Renal pelvis (tissue), 1 donor: ENCODE measurements at regions not wholly inside any gene's neighbourhood (a gene's known extent, or its start where the extent isn't known, plus 50 kb on each side); places are given as distances from the start of the nearest gene placed in this dataset.
"Not testable (repeated sequence)": the region's sequence is repeated elsewhere in the genome, so short reads cannot be mapped to it uniquely, and the experiment has no call there.

ENCODE experiments used
- DNase-seq: peaks from one replicate; pipeline ENCODE4 v3.0.0-alpha.2; 2013

DNA sequence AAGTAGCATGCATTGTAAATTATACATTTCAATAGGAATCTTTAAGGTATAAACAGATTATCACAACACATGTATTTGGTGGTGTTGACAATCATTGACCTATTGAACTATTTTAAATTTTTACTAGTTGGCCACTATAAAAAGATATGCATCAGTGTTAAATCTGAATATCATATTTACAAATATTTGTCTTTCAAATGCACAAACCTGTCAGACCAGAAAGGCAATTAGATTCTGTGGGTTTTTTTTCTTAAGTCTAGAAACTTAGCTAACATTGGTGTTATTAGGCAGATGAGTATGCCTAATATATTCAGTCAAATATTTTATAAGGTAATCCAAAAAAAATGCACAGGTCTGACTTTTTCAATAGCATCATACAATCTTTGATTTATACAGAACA is 241.4 kb upstream of the DGKB start:
- DNase-seq: no peak

DNA sequence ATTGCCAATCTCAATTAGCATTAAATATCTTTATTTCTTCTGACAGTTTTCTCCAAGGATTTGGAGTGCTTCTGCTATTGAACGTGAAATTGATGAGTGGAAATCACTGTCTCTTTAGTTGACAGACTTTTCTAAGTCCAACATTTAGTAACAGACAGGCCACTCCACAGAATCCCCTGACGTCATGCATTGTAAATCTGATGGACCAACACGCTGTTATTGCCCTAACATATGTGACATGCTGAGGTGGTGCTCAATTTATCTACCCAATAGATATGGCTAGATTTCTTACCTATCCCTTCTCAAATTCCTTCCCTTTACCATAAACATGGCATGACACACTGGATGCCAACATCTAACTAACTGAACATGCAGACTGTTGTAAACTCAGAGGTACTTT is 240.6 kb upstream of the DGKB start:
- DNase-seq: no peak

DNA sequence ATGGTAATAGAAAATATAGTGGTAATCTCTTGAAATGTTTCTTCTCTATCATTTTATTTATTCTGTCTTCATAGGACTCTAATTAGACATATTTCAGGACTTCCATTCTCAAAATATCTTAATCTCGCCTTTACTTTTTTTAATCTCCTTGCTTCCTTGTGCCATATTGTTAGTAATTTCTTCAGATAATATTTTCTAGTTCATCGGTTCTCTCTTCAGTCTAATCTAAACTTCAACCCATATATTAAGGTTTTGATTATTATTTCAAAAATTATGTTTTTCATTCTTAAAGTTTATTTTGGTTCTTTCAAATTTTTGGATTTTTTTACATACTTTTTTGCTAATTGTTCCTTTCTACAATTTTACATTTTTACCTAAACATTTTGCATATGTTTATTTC is 237.9 kb upstream of the DGKB start:
- DNase-seq: no peak

DNA sequence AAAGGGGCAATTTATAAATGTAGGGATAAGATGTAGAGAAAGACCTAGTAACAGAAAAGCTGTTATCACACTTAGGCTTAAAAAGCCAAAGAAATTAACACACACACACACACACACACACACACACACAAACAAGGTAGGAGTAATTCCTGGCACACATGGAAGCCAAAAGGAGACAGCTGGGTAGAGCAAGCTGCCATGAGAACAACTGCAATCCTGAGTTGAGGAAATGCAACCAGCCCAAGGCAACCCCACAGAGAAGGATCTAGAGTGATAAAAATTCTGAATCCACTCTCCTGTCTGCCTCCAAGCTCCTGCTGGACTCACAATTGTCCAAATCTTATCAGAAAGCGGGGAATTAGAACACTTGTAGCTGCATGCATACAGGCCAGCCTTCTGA is 229.1 kb upstream of the DGKB start:
- DNase-seq: no peak

DNA sequence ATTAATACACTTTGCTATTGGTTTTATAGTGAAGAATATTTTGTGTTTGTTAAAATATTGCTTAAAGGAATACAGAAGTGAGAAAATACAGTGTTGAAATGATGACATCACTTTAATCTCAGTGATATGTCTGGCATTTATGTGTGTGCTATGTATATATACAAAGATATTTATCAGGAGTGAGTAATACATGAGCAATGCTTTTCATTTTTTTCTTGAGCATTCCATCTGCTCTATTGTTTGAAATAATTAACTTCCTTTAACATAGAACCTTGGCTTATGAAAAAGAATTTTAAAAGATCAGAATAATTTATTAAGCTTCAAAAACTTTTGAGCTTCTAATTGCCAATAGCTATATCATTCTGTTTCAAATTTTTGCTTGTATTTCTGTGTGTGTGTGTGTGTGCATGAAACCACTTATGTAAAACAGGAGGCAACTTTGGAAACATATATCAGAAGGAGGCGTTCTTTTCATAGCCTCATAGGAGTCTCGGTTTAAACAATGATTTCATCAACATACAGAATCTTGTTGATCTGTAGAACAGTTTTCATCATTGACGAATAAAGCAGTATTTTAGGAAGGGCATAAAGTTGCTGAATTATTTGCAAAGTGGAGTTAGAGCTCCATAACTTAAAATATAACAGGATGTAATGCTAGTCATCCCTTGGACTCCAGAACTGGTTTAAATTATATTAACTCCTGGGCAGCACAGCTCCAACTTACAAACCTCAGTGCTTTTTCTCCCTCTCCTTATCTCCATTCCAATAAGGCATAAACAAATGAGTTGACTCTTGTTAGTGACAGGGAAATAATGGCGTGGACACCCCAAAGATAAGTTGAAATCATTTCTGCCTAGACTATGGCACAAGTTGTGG is 228.4 kb upstream of the DGKB start:
- DNase-seq: no peak

DNA sequence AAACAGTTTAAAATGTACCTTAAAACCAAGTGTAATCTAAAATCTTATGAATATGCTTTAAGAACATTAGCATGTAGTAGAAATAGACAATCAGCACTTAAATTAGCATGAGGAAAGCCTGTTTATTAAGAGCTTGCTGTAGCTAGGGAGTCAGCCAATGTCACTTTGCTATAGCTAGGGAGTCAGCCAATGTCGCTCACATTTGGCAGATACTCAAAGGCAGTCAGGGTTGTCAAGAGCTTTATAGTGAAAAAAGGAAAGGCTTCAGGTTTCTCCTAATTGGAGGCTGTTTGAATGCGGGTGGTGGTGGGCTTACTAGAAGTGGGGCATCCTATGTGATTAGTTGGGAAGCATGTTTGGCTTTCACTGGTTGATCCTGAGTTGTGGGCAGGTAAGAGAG is 226.2 kb upstream of the DGKB start:
- no peak for DNase-seq

DNA sequence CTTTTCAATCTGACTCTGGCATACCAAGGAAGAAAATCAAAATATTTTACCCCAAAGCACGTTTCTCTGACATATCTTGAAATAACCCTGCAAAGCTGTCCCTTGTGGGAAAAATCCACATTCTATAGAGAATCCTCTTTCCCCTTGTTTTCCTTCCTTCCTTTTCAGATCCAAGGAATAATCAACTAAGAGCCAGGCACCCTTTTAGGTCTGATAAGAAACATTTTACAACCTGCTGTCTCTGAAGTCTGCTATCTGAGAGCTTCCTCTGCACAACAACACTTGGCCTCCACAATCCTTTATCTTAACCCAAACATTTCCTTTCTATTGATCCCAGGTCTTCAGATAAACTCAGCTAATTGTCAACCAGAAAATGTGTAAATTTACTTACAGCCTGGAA is 224.1 kb upstream of the DGKB start:
- not testable (repeated sequence) for DNase-seq

DNA sequence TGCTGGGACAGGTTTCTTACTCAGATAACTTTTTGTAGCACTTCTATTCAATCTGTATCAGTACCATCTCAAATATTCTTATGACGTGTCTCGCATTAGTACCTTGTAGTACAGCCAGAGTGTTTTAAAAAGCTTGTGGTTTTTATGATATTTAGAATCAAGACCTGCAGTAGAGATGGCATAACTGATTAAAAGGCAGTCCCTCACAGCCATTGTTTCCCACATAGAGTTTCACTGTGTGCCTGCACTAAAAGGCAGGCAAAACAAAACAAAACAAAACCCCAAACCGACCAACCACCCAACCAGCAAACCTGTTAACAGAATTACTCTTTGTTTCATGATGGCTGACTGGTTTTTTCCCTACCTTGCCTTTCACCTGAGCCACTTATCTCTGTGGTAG is 221.3 kb upstream of the DGKB start:
- DNase-seq: no peak

DNA sequence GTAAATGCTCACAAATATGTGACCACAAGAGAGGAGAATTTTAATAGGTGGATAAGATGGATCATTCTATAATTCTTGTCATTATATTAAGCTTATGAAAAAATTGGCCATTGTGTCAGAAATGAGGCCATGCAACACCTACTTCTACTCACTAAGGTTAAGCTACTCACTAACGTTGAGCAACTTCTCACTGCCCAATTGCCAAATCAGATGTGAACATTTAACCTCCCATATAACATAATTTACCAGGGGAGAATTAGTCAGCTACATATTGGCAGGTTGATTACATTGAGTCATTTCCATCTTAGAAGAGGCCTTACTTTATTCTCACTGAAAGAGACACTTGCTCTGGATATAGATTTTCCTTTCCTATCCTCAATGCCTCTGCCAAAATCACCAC is 211.2 kb upstream of the DGKB start:
- no peak for DNase-seq

DNA sequence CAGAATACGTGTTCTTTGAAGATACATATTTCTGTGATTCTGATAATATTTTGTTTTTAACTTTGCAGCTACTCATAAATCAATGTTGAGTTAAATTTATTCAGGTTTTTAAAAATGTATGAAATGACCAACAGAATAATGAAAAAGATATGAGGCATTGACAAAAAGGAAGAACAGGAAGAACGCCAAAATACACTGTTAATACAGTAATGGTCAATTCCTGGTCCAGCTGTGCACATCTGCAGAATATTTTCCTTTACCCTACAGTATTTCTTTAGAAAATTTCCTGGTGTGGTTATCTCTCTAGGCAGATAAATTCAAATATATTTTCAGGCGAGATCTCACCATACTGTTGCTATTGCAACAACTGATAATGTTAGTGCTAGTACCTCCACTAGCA is 203.2 kb upstream of the DGKB start:
- DNase-seq: no peak

DNA sequence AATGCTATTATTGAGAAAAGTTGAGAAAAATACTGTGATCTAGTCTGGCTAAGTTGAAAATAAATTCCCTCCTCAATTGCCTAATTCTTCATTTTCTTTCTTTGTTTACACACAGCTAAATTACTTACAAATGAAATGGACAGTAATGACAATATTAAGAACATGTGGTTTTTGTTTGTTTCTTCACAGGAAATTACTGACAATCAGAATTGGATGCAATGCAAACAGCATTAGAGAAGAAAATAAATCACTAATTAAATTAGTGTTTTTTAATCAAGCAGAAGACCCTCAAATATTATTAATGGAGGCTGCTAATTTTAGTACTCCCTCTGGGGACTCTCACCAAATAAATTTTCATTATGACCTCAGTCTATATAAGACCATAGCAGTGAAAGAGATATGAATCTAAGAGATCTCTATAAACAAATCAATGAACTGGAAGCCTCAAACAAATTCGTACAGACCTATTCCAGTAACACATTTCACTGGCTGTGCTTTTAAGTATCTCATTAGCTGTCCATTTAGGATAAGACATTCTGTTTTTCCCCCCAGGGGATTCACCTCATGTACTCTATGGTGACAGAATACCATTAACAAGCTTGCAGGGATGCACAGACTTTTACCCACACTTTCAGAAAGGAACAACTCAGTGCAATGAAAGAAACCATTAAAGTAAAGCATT is 202.0 kb upstream of the DGKB start:
- DNase-seq: peak; percentile 42

DNA sequence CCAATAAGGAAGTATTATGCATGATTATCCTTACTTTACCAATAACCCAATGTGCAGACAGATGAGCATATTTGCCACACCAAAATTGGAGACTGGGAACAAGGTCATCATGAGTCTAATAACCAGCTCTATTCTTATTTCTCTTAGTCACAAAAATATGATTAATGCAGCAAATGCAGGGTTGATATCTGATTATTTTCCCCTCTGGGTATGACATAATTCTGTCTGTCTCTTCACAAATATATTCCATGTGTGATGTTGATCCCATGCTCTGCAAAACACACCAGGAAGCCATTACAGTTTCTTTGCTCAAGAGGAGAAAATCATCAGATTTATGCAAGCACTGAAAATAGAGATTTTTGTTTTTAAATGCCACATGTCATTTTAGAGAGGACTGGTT is 196.5 kb upstream of the DGKB start:
- no peak for DNase-seq

DNA sequence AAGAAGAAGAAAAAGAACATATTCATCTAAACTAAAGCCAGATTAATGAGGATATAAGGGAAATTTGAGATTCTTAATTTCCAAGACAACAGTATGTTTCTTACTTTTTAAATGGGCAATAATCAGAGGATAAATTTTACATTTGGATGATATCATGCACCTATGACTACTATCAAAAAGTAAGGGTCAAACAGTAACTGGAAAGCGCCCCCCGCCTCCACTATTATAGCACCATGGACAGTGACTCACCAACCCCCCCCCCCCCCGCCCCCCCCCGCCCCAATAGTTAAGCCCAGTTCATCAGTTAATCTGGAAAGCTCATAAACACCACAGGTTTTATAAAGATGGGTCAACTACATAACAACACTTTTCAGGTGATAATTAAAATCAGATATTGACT is 194.3 kb upstream of the DGKB start:
- no peak for DNase-seq

DNA sequence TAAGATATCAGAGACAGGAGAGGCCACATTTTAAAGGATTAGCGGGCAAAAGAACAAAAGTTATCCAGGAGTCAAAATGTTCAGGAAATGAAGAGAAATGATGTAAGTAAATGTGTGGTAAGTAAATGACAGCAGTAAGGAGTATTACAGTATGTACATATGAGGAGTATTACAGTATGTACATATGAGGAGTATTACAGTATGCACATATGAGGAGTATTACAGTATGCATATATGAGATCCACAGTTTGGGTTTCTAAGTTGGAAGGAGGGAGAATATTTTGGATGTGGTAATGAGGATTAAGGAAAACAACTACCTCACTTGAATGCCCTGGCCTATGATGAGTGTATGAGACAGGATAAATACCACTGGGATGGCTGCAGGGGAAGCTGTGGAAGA is 192.4 kb upstream of the DGKB start:
- no peak for DNase-seq

DNA sequence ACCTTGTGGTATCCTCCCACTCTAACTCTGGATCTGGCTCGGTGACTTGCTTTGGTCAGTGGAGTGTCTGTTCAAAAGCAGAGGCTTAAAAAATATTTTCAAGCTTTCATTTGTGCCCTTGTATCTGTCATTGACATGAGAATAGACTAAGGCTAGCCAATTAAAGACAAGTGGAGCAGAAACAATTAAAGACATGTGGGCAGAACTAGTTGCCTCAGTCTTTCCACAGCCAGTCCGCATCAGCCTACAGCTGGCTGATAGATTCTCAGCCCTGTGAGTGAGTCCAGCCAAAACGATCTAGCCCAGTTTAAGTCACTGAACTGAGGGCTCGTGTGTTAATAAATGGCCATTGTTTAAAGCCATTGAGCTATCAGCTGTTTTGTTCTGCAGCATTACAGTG is 185.2 kb upstream of the DGKB start:
- DNase-seq: no peak

DNA sequence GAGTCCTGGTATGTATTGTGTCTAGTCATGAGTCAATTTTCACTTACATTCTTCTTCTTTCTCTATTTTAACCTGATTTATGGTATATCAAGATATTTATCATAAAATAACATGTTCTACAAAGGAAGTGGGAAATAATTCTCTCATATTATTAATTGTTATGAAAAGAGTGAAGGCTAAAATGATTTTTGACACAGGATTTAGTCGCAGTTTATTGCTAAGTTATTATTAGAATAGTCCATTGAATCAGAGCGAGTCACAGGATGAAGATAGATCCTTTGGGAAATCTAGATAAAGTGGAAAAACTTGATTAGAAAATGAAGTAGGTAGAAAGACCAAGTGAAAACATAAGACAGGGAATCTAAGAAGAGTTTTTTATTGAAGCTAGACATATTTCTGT is 184.3 kb upstream of the DGKB start:
- no peak for DNase-seq

DNA sequence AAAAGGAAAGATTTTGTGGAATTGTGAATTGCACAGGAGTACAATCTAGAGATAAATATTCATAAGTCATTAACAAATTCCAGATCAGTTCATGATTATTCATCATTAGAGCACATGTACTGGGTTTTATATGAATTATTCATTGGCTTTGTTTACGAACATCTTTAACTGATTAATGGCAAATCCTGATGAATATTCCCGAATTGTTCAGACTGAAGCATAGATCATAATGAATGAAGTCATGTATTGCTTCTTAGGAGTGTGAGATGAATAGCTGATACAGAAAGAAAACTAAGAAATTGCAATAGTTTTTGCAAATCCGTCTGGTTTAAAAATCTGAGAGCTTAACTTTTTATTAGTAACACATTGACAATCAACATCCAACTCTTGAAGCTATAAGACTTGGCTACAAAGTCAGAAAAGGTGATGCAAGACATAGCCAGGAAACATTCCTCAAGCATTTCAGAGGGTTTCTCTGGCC is 183.6 kb upstream of the DGKB start:
- DNase-seq: no peak

DNA sequence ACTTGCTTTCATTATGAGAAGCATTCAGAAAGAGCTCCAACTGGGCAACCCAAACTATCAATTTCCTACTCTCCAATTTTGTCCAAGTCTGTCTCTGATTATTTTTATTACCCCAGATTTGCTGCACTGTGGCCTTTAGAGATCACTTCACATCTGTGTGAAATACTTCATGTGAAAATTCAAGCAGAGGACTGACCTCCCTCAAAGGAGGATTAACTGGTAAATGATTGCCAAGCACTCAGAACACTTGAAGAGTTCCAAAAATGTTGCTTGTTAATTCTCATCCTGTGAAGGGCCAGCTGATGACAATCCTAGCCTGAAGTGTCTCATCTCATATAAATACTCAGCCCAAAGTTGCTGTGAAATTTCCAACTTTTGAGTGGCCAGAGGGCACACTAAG is 182.8 kb upstream of the DGKB start:
- no peak for DNase-seq

DNA sequence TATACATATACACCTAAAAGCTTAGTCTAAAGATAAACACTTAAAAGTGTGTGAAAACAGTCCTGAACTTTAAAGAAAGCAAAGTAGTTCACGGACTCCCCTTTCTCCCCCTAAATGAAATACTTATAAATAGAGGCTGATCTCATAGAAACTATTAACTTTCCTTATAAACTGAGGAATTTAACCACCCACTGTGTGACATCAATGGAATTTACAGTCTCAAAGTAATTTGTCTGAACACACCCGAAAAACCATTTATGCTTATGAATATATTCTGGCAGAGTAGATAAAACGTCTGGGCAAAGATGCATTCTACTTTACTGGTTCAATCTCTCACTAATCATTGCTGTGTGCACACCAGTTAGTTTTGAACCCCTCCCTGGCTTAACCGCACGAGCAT is 181.8 kb upstream of the DGKB start:
- DNase-seq: no peak

DNA sequence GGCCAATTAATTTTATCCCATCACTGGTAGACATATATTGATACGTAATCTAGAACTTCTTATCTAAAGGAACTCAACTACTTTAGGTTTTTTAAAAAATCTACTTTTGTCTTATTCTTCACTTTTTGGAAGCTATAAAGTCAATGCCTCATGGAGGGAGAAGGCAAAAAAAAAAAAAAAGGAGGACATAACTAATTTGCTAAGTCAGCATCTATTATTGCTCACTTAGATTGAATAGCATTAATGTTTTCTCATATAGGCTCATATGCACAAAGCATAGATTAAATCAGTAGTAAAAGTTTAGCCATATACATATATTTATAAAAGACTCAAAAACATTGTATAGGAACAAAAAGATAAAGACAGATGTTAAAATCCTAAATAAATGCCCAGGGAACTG is 179.3 kb upstream of the DGKB start:
- DNase-seq: no peak

DNA sequence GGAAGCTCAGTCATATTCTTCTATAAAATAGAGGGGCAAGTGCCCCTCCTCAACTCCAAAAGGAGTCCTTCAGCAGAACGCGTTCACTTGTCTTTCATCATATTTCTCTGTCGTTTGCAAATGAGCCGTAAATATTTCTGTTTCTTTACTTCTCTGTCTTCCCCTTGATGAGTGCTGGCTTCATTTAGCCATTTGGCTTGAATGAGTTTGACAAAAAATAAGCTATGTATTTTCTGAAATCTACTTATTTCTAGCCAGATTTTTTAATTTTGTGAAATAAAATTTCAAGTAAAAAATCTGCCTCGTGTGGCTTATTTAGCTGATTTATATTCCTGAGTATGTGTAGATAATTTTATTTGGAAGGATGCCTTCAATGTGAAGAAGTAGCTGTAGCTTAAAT is 170.8 kb upstream of the DGKB start:
- no peak for DNase-seq

DNA sequence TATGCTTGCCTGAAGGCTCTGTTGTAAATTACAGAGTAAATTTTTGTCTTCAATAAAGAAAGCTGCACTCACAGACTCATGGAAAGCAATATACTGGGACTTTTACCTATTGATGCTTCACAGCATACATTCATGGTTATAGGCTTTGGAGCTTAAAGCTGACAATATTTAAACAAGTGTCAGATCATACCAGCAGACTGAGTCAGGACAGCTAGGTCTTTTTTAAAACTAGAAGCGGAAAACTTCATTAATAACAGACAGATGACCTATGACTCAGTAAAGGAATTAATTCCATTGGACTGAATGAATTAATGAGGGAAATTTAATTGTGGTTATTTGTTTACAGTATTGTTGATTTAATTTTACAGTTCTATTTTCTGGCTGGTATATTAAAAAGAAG is 165.8 kb upstream of the DGKB start:
- no peak for DNase-seq

DNA sequence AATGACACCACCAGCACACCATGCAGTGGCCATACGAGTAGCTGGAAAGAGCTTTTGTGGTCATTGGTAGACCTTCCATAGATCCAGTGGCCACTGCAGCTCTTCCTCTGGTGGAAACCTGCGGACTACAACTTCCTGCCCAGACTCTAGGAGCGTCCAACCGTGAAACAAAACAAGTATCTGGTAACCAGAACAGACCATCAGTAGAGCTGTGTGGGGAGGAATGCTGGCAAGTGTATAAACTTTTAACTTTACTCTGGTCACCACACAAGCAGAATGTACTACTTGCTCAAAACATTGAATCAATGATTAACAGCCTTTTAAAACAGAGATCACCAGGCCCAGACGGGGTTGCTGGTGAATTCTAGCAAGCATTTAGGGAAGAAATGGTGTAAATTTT is 154.7 kb upstream of the DGKB start:
- DNase-seq: peak; percentile 8

DNA sequence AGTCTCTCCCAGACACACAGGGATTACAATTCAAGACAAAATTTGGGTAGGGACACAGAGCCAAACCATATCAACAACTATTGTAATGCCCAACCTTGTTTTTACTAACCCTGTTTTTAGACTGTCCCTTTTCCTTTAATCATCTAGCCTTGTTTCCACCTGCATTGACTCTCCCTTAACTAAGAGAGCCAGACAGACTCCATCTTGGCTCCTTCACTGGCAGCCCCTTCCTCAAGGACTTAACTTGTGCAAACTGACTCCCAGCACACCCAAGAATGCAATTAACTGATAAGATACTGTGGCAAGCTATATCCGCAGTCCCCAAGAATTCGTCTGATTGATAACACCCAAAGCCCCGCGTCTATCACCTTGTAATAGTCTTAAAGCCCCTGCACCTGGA is 151.8 kb upstream of the DGKB start:
- not testable (repeated sequence) for DNase-seq
